ENCODE measurements at regions not wholly inside any gene's neighbourhood (a gene's known extent, or its start where the extent isn't known, plus 50 kb on each side); places are given as distances from the start of the nearest gene placed in this dataset.

DNA sequence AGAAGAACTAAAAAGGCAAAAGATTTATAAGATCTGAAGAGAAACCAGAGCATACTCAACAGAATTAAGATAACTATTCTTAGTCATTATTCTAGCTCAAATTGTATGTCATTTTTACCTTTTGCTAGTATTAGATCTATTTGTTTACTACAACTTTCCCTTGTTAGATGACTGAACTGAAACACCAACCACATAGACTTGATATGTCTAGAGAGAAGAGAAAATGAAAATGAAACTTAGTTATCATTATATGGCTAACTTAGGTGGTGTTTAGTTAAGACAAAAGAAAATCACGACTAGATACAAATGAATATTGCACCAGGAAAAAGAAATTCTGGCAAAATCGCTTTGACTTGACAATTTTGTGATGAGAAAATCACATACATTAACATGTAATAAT, 690.8 kb downstream of the PCDH18 start:
- H2AK5ac ChIP-seq (ENCODE audit: low read depth, low read length), result no peak overlapping the region
- no CpG with 5 or more reads among the region's 2 CpGs for WGBS, 2 experiments (ENCODE audit: extremely low coverage in 2 of 2, insufficient read length in 1 of 2)
- no peak overlapping the region for H2BK15ac ChIP-seq (ENCODE audit: low read depth, low read length)
- H3K14ac ChIP-seq (replicated peaks; ENCODE audit: low read depth, low read length), result no peak overlapping the region
- no peak overlapping the region for H2BK5ac ChIP-seq (ENCODE audit: low read depth, low read length, poor library complexity, severe bottlenecking)
- no peak overlapping the region for H3K27ac ChIP-seq (ENCODE audit: insufficient read depth, low read length)
- CTCF ChIA-PET, result no interaction called here
- no peaks in the 10 kb centered on the region for H3K79me1 ChIP-seq (ENCODE audit: low read depth in 1 of 2, low read length in 2 of 2)
- H3K4me3 ChIP-seq (ENCODE audit: insufficient read depth, low read depth, low read length), result no peak overlapping the region
- H3K27me3 ChIP-seq (ENCODE audit: control insufficient read depth, insufficient read depth, low read length), result no peaks in the 10 kb centered on the region
- no peak overlapping the region for H3K4ac ChIP-seq (ENCODE audit: low read depth, low read length)
- dilution Hi-C loops (cut with HindIII; ENCODE audit: low sequenced_read_pairs, unreplicated experiment) (no loop called here), in situ Hi-C loops (cut with MboI; ENCODE audit: low sequenced_read_pairs) (no loop called here), intact Hi-C loops (cut with micrococcal nuclease) (no loop called here)
- no TSS peak for BruUV-seq (replicated peaks)
- no peak overlapping the region for H3K18ac ChIP-seq (ENCODE audit: low read depth, low read length)
- H3K9ac ChIP-seq (ENCODE audit: low read depth, low read length), result no peak overlapping the region
- ATAC-seq (ENCODE audit: low read depth) (no peak), DNase-seq (no peak)
- H3K4me1 ChIP-seq (ENCODE audit: control insufficient read depth, insufficient read depth, low read length), result no peaks in the 10 kb centered on the region
- H4K8ac ChIP-seq (ENCODE audit: low read depth in 2 of 2, low read length in 2 of 2), result no peak overlapping the region
- H3K23ac ChIP-seq (ENCODE audit: low read depth, low read length), result no peak overlapping the region
- H4K20me1 ChIP-seq (ENCODE audit: insufficient read depth, low read length), result no peaks in the 10 kb centered on the region
- H2BK120ac ChIP-seq (ENCODE audit: low read depth, low read length), result no peak overlapping the region
- H3K9me3 ChIP-seq (ENCODE audit: control insufficient read depth, insufficient read depth, low read length), result no peaks in the 10 kb centered on the region
- H2AFZ ChIP-seq (replicated peaks; ENCODE audit: low read length, poor library complexity), result no peak overlapping the region
- H2AK9ac ChIP-seq (replicated peaks; ENCODE audit: low read depth, low read length, poor library complexity), result no peak overlapping the region
- no peak overlapping the region for H4K91ac ChIP-seq (ENCODE audit: insufficient read depth, low read depth, low read length)
- H3K4me2 ChIP-seq (ENCODE audit: low read depth, low read length), result no peak overlapping the region
- POLR2A ChIA-PET (ENCODE audit: unreplicated experiment), result no interaction called here
- no peak overlapping the region for H2BK20ac ChIP-seq (ENCODE audit: low read depth, low read length)
- H4K5ac ChIP-seq (ENCODE audit: low read depth, low read length), result no peak overlapping the region
- no peak overlapping the region for H3K56ac ChIP-seq (ENCODE audit: extremely low read depth, insufficient read depth, low read length)
- no peaks in the 10 kb centered on the region for H3K9me1 ChIP-seq (ENCODE audit: insufficient read depth, low read length)
- H3K36me3 ChIP-seq (ENCODE audit: control insufficient read depth, insufficient read depth, low read length), result no peaks in the 10 kb centered on the region
- TF ChIP-seq, protein P1, sequence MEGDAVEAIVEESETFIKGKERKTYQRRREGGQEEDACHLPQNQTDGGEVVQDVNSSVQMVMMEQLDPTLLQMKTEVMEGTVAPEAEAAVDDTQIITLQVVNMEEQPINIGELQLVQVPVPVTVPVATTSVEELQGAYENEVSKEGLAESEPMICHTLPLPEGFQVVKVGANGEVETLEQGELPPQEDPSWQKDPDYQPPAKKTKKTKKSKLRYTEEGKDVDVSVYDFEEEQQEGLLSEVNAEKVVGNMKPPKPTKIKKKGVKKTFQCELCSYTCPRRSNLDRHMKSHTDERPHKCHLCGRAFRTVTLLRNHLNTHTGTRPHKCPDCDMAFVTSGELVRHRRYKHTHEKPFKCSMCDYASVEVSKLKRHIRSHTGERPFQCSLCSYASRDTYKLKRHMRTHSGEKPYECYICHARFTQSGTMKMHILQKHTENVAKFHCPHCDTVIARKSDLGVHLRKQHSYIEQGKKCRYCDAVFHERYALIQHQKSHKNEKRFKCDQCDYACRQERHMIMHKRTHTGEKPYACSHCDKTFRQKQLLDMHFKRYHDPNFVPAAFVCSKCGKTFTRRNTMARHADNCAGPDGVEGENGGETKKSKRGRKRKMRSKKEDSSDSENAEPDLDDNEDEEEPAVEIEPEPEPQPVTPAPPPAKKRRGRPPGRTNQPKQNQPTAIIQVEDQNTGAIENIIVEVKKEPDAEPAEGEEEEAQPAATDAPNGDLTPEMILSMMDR (conservative IDR thresholded peaks at IDR 0.05; ENCODE audit: low read depth, low read length), result no peak
- TF ChIP-seq MXI1 (IDR thresholded peaks at IDR 0.05; ENCODE audit: borderline replicate concordance, low read depth, low read length) (no peak), USF2 (IDR thresholded peaks at IDR 0.05; ENCODE audit: low read depth, low read length) (no peak), SMC3 (IDR thresholded peaks at IDR 0.05; ENCODE audit: low read depth, low read length) (no peak), NFE2L2 (IDR thresholded peaks at IDR 0.05; ENCODE audit: low read depth, low read length) (no peak), MAZ (IDR thresholded peaks at IDR 0.05; ENCODE audit: borderline replicate concordance, low read depth, low read length) (no peak), BHLHE40 (IDR thresholded peaks at IDR 0.05; ENCODE audit: low read depth, low read length) (no peak), CHD1 (IDR thresholded peaks at IDR 0.05; ENCODE audit: low read depth, low read length) (no peak), FOS (IDR thresholded peaks at IDR 0.05; ENCODE audit: low read depth, low read length) (no peak), POLR2A (IDR thresholded peaks at IDR 0.05; ENCODE audit: low read depth, low read length) (no peak), CEBPB (IDR thresholded peaks at IDR 0.05; ENCODE audit: low read depth, low read length) (no peak), RFX5 (IDR thresholded peaks at IDR 0.05; ENCODE audit: low read depth, low read length) (no peak), RCOR1 (IDR thresholded peaks at IDR 0.05; ENCODE audit: insufficient replicate concordance, low read length) (no peak), MAFK (IDR thresholded peaks at IDR 0.05; ENCODE audit: low read depth, low read length) (no peak), RAD21 (IDR thresholded peaks at IDR 0.05; ENCODE audit: low read length) (no peak)
- TF ChIP-seq, protein P2, sequence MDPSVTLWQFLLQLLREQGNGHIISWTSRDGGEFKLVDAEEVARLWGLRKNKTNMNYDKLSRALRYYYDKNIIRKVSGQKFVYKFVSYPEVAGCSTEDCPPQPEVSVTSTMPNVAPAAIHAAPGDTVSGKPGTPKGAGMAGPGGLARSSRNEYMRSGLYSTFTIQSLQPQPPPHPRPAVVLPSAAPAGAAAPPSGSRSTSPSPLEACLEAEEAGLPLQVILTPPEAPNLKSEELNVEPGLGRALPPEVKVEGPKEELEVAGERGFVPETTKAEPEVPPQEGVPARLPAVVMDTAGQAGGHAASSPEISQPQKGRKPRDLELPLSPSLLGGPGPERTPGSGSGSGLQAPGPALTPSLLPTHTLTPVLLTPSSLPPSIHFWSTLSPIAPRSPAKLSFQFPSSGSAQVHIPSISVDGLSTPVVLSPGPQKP (IDR thresholded peaks at IDR 0.05; ENCODE audit: borderline replicate concordance, low read depth, low read length), result no peak

All from IMR-90 (cell line).